ENCODE measurements at regions not wholly inside any gene's neighbourhood (a gene's known extent, or its start where the extent isn't known, plus 50 kb on each side); places are given as distances from the start of the nearest gene placed in this dataset.
"Not testable (repeated sequence)": the region's sequence is repeated elsewhere in the genome, so short reads cannot be mapped to it uniquely, and the experiment has no call there.

GRCh38 chr2:81437456-81438000 is 1133.0 kb upstream of the LRRTM1 start:
- no peak for DNase-seq (ENCODE audit: low read depth, low spot score)

- DNase-seq (ENCODE audit: low read depth, low spot score), result no peak
Observed at GRCh38 chr2:81436256-81436655, 1131.7 kb upstream of the LRRTM1 start.

- DNase-seq (ENCODE audit: low read depth, low spot score), result no peak
Observed at GRCh38 chr2:81412681-81413080, 1108.1 kb upstream of the LRRTM1 start.

- no peak for DNase-seq (ENCODE audit: low read depth, low spot score)
Observed at GRCh38 chr2:81403508-81403907, 1099.0 kb upstream of the LRRTM1 start.

GRCh38 chr2:81396417-81397019 is 1092.0 kb upstream of the LRRTM1 start:
- DNase-seq (ENCODE audit: low read depth, low spot score), result no peak

GRCh38 chr2:81395746-81396145 is 1091.2 kb upstream of the LRRTM1 start:
- no peak for DNase-seq (ENCODE audit: low read depth, low spot score)

- no peak for DNase-seq (ENCODE audit: low read depth, low spot score)
Observed at GRCh38 chr2:81389203-81389602, 1084.7 kb upstream of the LRRTM1 start.

GRCh38 chr2:81363800-81364199 is 1059.2 kb upstream of the LRRTM1 start:
- DNase-seq (ENCODE audit: low read depth, low spot score), result no peak

- DNase-seq (ENCODE audit: low read depth, low spot score), result not testable (repeated sequence)
Observed at GRCh38 chr2:81362468-81362867, 1057.9 kb upstream of the LRRTM1 start.

GRCh38 chr2:81355436-81355835 is 1050.9 kb upstream of the LRRTM1 start:
- no peak for DNase-seq (ENCODE audit: low read depth, low spot score)

GRCh38 chr2:81334046-81334445 is 1029.5 kb upstream of the LRRTM1 start:
- DNase-seq (ENCODE audit: low read depth, low spot score), result no peak

- no peak for DNase-seq (ENCODE audit: low read depth, low spot score)
Observed at GRCh38 chr2:81328968-81329367, 1024.4 kb upstream of the LRRTM1 start.

GRCh38 chr2:81327911-81328310 is 1023.4 kb upstream of the LRRTM1 start:
- no peak for DNase-seq (ENCODE audit: low read depth, low spot score)

- DNase-seq (ENCODE audit: low read depth, low spot score), result no peak
Observed at GRCh38 chr2:81324046-81324445, 1019.5 kb upstream of the LRRTM1 start.

- DNase-seq (ENCODE audit: low read depth, low spot score), result no peak
Observed at GRCh38 chr2:81304154-81304830, 999.7 kb upstream of the LRRTM1 start.

GRCh38 chr2:81303321-81303720 is 998.8 kb upstream of the LRRTM1 start:
- no peak for DNase-seq (ENCODE audit: low read depth, low spot score)

GRCh38 chr2:81299841-81300240 is 995.3 kb upstream of the LRRTM1 start:
- no peak for DNase-seq (ENCODE audit: low read depth, low spot score)

- DNase-seq (ENCODE audit: low read depth, low spot score), result no peak
Observed at GRCh38 chr2:81290846-81291245, 986.3 kb upstream of the LRRTM1 start.

GRCh38 chr2:81283081-81283480 is 978.5 kb upstream of the LRRTM1 start:
- no peak for DNase-seq (ENCODE audit: low read depth, low spot score)

GRCh38 chr2:81282151-81282769 is 977.7 kb upstream of the LRRTM1 start:
- DNase-seq (ENCODE audit: low read depth, low spot score), result no peak

- no peak for DNase-seq (ENCODE audit: low read depth, low spot score)
Observed at GRCh38 chr2:81276595-81276994, 972.0 kb upstream of the LRRTM1 start.

GRCh38 chr2:81266106-81266505 is 961.6 kb upstream of the LRRTM1 start:
- no peak for DNase-seq (ENCODE audit: low read depth, low spot score)

GRCh38 chr2:81263989-81264388 is 959.4 kb upstream of the LRRTM1 start:
- no peak for DNase-seq (ENCODE audit: low read depth, low spot score)

Data from activated CD4-positive, CD25-positive, alpha-beta regulatory T cell treated with anti-CD3 and anti-CD28 coated beads, Interleukin-2, amount 50 U/mL, for 16 hours (primary cell).